ENCODE measurements at regions not wholly inside any gene's neighbourhood (a gene's known extent, or its start where the extent isn't known, plus 50 kb on each side); places are given as distances from the start of the nearest gene placed in this dataset.

DNA sequence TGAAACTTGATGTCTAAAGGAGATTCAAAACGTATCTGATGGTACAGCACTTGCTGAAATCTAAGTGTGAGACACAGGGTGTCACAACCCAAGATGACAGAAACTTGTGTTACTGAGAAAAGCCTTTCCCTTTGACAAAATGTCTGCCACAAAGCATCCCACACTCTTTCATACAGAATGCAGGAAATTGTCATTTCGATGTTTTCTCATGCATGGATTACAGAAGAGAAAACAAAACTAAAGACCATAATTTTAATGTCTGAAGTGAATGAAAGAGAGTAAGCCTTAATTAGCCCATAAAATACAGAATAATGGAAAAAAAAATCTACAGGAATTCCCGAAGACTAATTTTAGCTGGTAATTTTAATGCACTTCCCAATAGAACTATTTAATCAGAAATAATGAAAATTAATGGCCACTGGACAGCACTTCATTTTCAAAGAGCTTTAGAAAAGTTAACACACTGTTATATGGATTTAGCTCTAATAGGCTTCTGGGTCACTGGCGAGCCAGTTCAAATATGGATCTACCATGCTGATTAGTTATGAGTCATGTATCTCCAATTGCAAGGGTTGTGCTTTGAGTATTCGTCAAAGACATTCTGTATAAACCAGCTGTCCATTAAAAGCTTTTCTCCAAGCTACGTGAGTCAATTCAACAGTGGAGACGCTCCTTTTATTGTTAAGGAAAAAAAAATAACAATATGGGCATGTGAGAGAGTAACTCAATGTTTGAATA lies 656.7 kb downstream of the SLC16A7 start:
- no TSS peak for BruUV-seq (replicated peaks)
- no peaks in the 10 kb centered on the region for H3K36me3 ChIP-seq (ENCODE audit: control insufficient read depth, insufficient read depth, low read length)
- H3K4me1 ChIP-seq (replicated peaks in 1 of 2; ENCODE audit: control insufficient read depth in 2 of 2, insufficient read depth in 2 of 2, low read length in 2 of 2): 0 out of 5 replicates have a peak, but pooled peaks cover 0 to 2% of the 10 kb centered on the region in 2 experiments
- no peak overlapping the region for H3K27ac ChIP-seq (ENCODE audit: extremely low read depth, low read depth, low read length)
- no peaks in the 10 kb centered on the region for H3K9me3 ChIP-seq (replicated peaks; ENCODE audit: control insufficient read depth, insufficient read depth, low read depth, low read length)
- no peaks in the 10 kb centered on the region for H3K79me2 ChIP-seq (ENCODE audit: control insufficient read depth, insufficient read depth, low read length)
- ChIA-PET POLR2A (no interaction called here), CTCF (ENCODE audit: low intra/inter-chr PET ratio) (no interaction called here)
- no peaks in the 10 kb centered on the region for H3K9me1 ChIP-seq (ENCODE audit: control insufficient read depth, insufficient read depth, low read length)
- H3K9ac ChIP-seq (ENCODE audit: insufficient read depth in 1 of 2, low read depth in 2 of 2, low read length in 2 of 2): no peak overlapping the region
- in situ Hi-C loops (cut with MboI): no loop called here
- 6% methylated on average over 7 of the region's 7 CpGs for WGBS (ENCODE audit: insufficient coverage, low coverage, missing lambda C conversion rate)
- TF ChIP-seq, protein P1, sequence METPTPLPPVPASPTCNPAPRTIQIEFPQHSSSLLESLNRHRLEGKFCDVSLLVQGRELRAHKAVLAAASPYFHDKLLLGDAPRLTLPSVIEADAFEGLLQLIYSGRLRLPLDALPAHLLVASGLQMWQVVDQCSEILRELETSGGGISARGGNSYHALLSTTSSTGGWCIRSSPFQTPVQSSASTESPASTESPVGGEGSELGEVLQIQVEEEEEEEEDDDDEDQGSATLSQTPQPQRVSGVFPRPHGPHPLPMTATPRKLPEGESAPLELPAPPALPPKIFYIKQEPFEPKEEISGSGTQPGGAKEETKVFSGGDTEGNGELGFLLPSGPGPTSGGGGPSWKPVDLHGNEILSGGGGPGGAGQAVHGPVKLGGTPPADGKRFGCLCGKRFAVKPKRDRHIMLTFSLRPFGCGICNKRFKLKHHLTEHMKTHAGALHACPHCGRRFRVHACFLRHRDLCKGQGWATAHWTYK (CRISPR knock-in tag; IDR thresholded peaks at IDR 0.05): no peak
- TF ChIP-seq ZNF408 (CRISPR knock-in tag; IDR thresholded peaks at IDR 0.05; ENCODE audit: low read depth) (no peak), NEUROD1 (IDR thresholded peaks at IDR 0.05; ENCODE audit: borderline replicate concordance, low read depth, low read length, partially characterized antibody) (no peak), TCF7 (IDR thresholded peaks at IDR 0.05; ENCODE audit: borderline replicate concordance) (no peak), MYNN (IDR thresholded peaks at IDR 0.05) (no peak), MYNN (CRISPR knock-in tag; IDR thresholded peaks at IDR 0.05) (no peak), POLR3G (IDR thresholded peaks at IDR 0.05; ENCODE audit: extremely low read depth, insufficient read length, insufficient replicate concordance) (no peak), BRD4 (IDR thresholded peaks at IDR 0.05) (no peak), ETV5 (CRISPR knock-in tag; IDR thresholded peaks at IDR 0.05; ENCODE audit: low read depth) (no peak), CBFB (CRISPR knock-in tag; IDR thresholded peaks at IDR 0.05) (no peak), SMARCC2 (IDR thresholded peaks at IDR 0.05; ENCODE audit: low read depth) (no peak)
- TF ChIP-seq, protein P2, sequence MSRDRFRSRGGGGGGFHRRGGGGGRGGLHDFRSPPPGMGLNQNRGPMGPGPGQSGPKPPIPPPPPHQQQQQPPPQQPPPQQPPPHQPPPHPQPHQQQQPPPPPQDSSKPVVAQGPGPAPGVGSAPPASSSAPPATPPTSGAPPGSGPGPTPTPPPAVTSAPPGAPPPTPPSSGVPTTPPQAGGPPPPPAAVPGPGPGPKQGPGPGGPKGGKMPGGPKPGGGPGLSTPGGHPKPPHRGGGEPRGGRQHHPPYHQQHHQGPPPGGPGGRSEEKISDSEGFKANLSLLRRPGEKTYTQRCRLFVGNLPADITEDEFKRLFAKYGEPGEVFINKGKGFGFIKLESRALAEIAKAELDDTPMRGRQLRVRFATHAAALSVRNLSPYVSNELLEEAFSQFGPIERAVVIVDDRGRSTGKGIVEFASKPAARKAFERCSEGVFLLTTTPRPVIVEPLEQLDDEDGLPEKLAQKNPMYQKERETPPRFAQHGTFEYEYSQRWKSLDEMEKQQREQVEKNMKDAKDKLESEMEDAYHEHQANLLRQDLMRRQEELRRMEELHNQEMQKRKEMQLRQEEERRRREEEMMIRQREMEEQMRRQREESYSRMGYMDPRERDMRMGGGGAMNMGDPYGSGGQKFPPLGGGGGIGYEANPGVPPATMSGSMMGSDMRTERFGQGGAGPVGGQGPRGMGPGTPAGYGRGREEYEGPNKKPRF (IDR thresholded peaks at IDR 0.05; ENCODE audit: low read depth, low read length): no peak
- ATAC-seq (no peak), DNase-seq (ENCODE audit: extremely low read depth in 1 of 4, low spot score in 3 of 4) (no peak), FAIRE-seq (no peak)
- peak overlapping the region; percentile 62 for H2AFZ ChIP-seq (ENCODE audit: low read depth, low read length)
- no peak overlapping the region for H3K4me3 ChIP-seq
- no peak overlapping the region for H3K4me2 ChIP-seq (ENCODE audit: insufficient read depth, low read length)
- intact Hi-C loops (cut with micrococcal nuclease): no loop called here
- H4K20me1 ChIP-seq (replicated peaks; ENCODE audit: control insufficient read depth, insufficient read depth, low read length): no peaks in the 10 kb centered on the region
- H3K27me3 ChIP-seq (ENCODE audit: control insufficient read depth in 2 of 2, insufficient read depth in 2 of 2, low read length in 2 of 2): no peaks in the 10 kb centered on the region

Data from K562 (cell line).